Astrocyte (in vitro differentiated cells and primary cell): ENCODE measurements at regions not wholly inside any gene's neighbourhood (a gene's known extent, or its start where the extent isn't known, plus 50 kb on each side); places are given as distances from the start of the nearest gene placed in this dataset.

Experiments
- DNase-seq: peaks from one replicate; pipeline ENCODE4 v3.0.0-alpha.2; 2010; ENCODE audit warnings: low read depth
- FAIRE-seq: peaks from 2 replicates; lab custom pipeline; 2011; peaks lifted over from hg19 to GRCh38; lab: Jason Lieb, UNC
- H2AFZ ChIP-seq: 2 replicates; pipeline ENCODE4 v1.6.0; 2012; ENCODE audit warnings: low read depth, low read length, inconsistent platforms
- H3K27ac ChIP-seq: 2 replicates; pipeline ENCODE4 v1.5.1; 2011; ENCODE audit warnings: low read depth, low read length, inconsistent platforms
- H3K27me3 ChIP-seq: 2 replicates; pipeline ENCODE4 v1.6.0; 2011; ENCODE audit warnings: low read length, inconsistent platforms; ENCODE audit not compliant: insufficient read depth
- H3K36me3 ChIP-seq: 2 replicates; pipeline ENCODE4 v1.5.1; 2011; ENCODE audit warnings: low read length, inconsistent platforms; ENCODE audit not compliant: insufficient read depth
- H3K4me1 ChIP-seq: 2 replicates; pipeline ENCODE4 v1.5.1; 2011; ENCODE audit warnings: low read length, inconsistent platforms; ENCODE audit not compliant: insufficient read depth
- H3K4me2 ChIP-seq: 2 replicates; pipeline ENCODE4 v1.6.0; 2012; ENCODE audit warnings: low read length, inconsistent platforms
- H3K4me3 ChIP-seq: 2 replicates; pipeline ENCODE4 v1.5.1; 2011; ENCODE audit warnings: low read depth, mild to moderate bottlenecking, low read length, inconsistent platforms; ENCODE audit not compliant: insufficient read depth
- H3K79me2 ChIP-seq: 2 replicates; pipeline ENCODE4 v1.6.0; 2012; ENCODE audit warnings: mild to moderate bottlenecking, low read length, inconsistent platforms; ENCODE audit not compliant: insufficient read depth
- H3K9ac ChIP-seq: 2 replicates; pipeline ENCODE4 v1.6.0; 2012; ENCODE audit warnings: mild to moderate bottlenecking, low read length, inconsistent platforms
- H3K9me3 ChIP-seq: 2 replicates; pipeline ENCODE4 v1.5.1; 2012; ENCODE audit warnings: low read depth, mild to moderate bottlenecking, low read length, inconsistent platforms; ENCODE audit not compliant: insufficient read depth
- H4K20me1 ChIP-seq: 2 replicates; pipeline ENCODE4 v1.6.0; 2012; ENCODE audit warnings: low read length, inconsistent platforms; ENCODE audit not compliant: insufficient read depth
- H3K27ac Mint-ChIP-seq: one replicate; pipeline ENCODE4 v1.8.0; 2021; ENCODE audit warnings: mild to moderate bottlenecking, mixed read lengths; ENCODE audit not compliant: unreplicated experiment
- H3K27me3 Mint-ChIP-seq: one replicate; pipeline ENCODE4 v1.8.0; 2021; ENCODE audit warnings: low read depth, mixed read lengths; ENCODE audit not compliant: unreplicated experiment
- H3K36me3 Mint-ChIP-seq: one replicate; pipeline ENCODE4 v1.8.0; 2021; ENCODE audit warnings: low read depth, mixed read lengths; ENCODE audit not compliant: unreplicated experiment
- H3K4me1 Mint-ChIP-seq: one replicate; pipeline ENCODE4 v1.8.0; 2021; ENCODE audit warnings: low read depth, mixed read lengths; ENCODE audit not compliant: unreplicated experiment
- H3K4me3 Mint-ChIP-seq: one replicate; pipeline ENCODE4 v1.8.0; 2021; ENCODE audit warnings: mild to moderate bottlenecking, moderate library complexity, mixed read lengths; ENCODE audit not compliant: unreplicated experiment
- H3K9me3 Mint-ChIP-seq: one replicate; pipeline ENCODE4 v1.8.0; 2021; ENCODE audit warnings: mild to moderate bottlenecking, mixed read lengths; ENCODE audit not compliant: unreplicated experiment
- EZH2 ChIP-seq: IDR thresholded peaks from 2 replicates; pipeline ENCODE4 v1.6.1; 2012; ENCODE audit warnings: mild to moderate bottlenecking, low read length, inconsistent platforms; ENCODE audit not compliant: insufficient read depth
- TF ChIP-seq, protein P1 (sequence below): IDR thresholded peaks from 2 replicates; pipeline ENCODE4 v1.5.1; 2011; ENCODE audit warnings: low read depth, mild to moderate bottlenecking, inconsistent platforms, low read length, moderate library complexity; ENCODE audit not compliant: insufficient read depth

DNA sequence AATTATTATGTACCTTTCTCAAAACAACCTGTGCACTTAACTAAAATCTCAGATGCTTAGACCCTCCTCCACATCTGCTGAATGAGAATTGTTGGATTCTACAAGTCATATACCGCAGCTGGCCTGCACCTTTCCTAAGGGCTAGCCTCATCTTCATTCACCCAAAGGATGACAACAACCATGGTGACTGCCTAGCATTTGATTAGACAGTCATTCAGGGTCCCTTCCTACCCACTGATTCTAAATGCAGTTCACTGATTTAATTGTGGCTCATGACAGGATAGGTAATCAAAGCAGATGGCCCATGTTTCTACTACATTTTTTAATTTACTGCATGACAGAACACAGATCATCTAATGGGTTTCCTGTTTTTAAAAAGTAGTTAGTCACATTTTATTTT, 551.9 kb upstream of the SLC10A2 start:
- DNase-seq (no peak), FAIRE-seq (no peak)
- no peaks in the 10 kb centered on the region for H3K36me3 ChIP-seq
- H3K27me3 ChIP-seq = no peaks in the 10 kb centered on the region
- Mint-ChIP-seq H3K27me3 (no peaks in the 10 kb centered on the region), H3K27ac (no peak overlapping the region), H3K36me3 (no peaks in the 10 kb centered on the region), H3K9me3 (no peaks in the 10 kb centered on the region), H3K4me1 (no peaks in the 10 kb centered on the region), H3K4me3 (no peak overlapping the region)
- no peaks in the 10 kb centered on the region for H3K4me1 ChIP-seq
- no peak overlapping the region for H3K4me3 ChIP-seq
- H4K20me1 ChIP-seq = no peaks in the 10 kb centered on the region
- H3K79me2 ChIP-seq = no peaks in the 10 kb centered on the region
- H3K27ac ChIP-seq = no peak overlapping the region
- no peak overlapping the region for H3K4me2 ChIP-seq
- no peaks in the 10 kb centered on the region for H3K9me3 ChIP-seq
- TF ChIP-seq, protein P1, sequence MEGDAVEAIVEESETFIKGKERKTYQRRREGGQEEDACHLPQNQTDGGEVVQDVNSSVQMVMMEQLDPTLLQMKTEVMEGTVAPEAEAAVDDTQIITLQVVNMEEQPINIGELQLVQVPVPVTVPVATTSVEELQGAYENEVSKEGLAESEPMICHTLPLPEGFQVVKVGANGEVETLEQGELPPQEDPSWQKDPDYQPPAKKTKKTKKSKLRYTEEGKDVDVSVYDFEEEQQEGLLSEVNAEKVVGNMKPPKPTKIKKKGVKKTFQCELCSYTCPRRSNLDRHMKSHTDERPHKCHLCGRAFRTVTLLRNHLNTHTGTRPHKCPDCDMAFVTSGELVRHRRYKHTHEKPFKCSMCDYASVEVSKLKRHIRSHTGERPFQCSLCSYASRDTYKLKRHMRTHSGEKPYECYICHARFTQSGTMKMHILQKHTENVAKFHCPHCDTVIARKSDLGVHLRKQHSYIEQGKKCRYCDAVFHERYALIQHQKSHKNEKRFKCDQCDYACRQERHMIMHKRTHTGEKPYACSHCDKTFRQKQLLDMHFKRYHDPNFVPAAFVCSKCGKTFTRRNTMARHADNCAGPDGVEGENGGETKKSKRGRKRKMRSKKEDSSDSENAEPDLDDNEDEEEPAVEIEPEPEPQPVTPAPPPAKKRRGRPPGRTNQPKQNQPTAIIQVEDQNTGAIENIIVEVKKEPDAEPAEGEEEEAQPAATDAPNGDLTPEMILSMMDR = no peak
- TF ChIP-seq EZH2 = no peak
- H3K9ac ChIP-seq = no peak overlapping the region
- H2AFZ ChIP-seq = no peak overlapping the region

DNA sequence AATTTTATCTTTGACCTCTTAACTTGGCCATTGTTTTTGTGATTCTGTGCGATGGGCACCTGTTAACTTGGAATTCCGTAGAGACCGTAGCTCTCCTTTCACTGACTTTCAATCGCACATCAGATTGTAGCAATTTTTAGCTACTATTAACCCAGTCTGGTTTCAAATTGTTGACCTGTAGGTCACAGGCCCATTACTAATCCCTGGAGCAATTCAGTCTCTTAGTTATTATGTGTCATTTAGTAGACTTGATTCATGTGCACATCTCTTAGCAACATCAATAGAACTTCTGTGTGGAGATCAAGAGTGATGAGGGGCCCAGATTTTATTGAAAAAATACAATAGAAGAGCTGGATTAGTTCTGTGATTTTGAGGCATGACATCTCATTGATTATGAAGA, 549.6 kb upstream of the SLC10A2 start:
- Histone ChIP-seq H2AFZ (no peak overlapping the region), H3K4me1 (no peaks in the 10 kb centered on the region), H3K9ac (no peak overlapping the region), H4K20me1 (no peaks in the 10 kb centered on the region), H3K4me2 (no peak overlapping the region), H3K9me3 (no peaks in the 10 kb centered on the region), H3K79me2 (no peaks in the 10 kb centered on the region), H3K27ac (no peak overlapping the region), H3K4me3 (no peak overlapping the region), H3K27me3 (no peaks in the 10 kb centered on the region), H3K36me3 (no peaks in the 10 kb centered on the region)
- TF ChIP-seq, protein P1 = no peak
- TF ChIP-seq EZH2 = no peak
- no peak for DNase-seq
- Mint-ChIP-seq H3K9me3 (no peaks in the 10 kb centered on the region), H3K4me3 (no peak overlapping the region), H3K4me1 (no peaks in the 10 kb centered on the region), H3K27me3 (no peaks in the 10 kb centered on the region), H3K27ac (no peak overlapping the region), H3K36me3 (no peaks in the 10 kb centered on the region)
- no peak for FAIRE-seq

- no peaks in the 10 kb centered on the region for H3K9me3 ChIP-seq
- Mint-ChIP-seq H3K27me3 (no peaks in the 10 kb centered on the region), H3K9me3 (no peaks in the 10 kb centered on the region)
These were observed 548.5 kb upstream of the SLC10A2 start for GRCh38 chr13:103614761-103615160.

More at GRCh38 chr13:103614761-103615160, 548.5 kb upstream of the SLC10A2 start:
- no peaks in the 10 kb centered on the region for H4K20me1 ChIP-seq
- no peak overlapping the region for H3K4me3 ChIP-seq
- Mint-ChIP-seq H3K36me3 (no peaks in the 10 kb centered on the region), H3K4me3 (no peak overlapping the region), H3K27ac (no peak overlapping the region), H3K4me1 (no peaks in the 10 kb centered on the region)
- DNase-seq (no peak), FAIRE-seq (no peak)
- no peaks in the 10 kb centered on the region for H3K27me3 ChIP-seq
- no peak overlapping the region for H2AFZ ChIP-seq
- no peak overlapping the region for H3K9ac ChIP-seq
- H3K79me2 ChIP-seq = no peaks in the 10 kb centered on the region
- H3K36me3 ChIP-seq = no peaks in the 10 kb centered on the region
- TF ChIP-seq, protein P1 = no peak
- no peak for TF ChIP-seq EZH2
- no peaks in the 10 kb centered on the region for H3K4me1 ChIP-seq
- no peak overlapping the region for H3K4me2 ChIP-seq
- no peak overlapping the region for H3K27ac ChIP-seq
